GM23338 (cell line): ENCODE measurements at regions not wholly inside any gene's neighbourhood (a gene's known extent, or its start where the extent isn't known, plus 50 kb on each side); places are given as distances from the start of the nearest gene placed in this dataset.

Source experiments
- ATAC-seq: fragments of 200-7000 bp; cut with Tn5 transposase; 3 replicates; pipeline ENCODE4 v1.9.1; 2020
- DNase-seq: peaks from one replicate; pipeline ENCODE4 v3.0.0-alpha.2; 2015; ENCODE audit warnings: low spot score
- H2AFZ ChIP-seq: fragments of 200-600 bp; sonication (generic); 2 replicates; pipeline ENCODE4 v1.8.0; 2016; ENCODE audit warnings: antibody characterized with exemption, mild to moderate bottlenecking, moderate library complexity
- H3F3A ChIP-seq: fragments of 200-600 bp; sonication (generic); replicated peaks from 2 replicates; pipeline ENCODE4 v1.8.0; 2017; ENCODE audit warnings: antibody characterized with exemption, mixed run types, low read depth
- H3K27ac ChIP-seq: fragments of 200-600 bp; sonication (generic); 2 replicates; pipeline ENCODE4 v1.6.1; 2016; ENCODE audit warnings: low read depth
- H3K27me3 ChIP-seq: fragments of 200-600 bp; sonication (generic); 2 replicates; pipeline ENCODE4 v1.8.0; 2016; ENCODE audit warnings: mild to moderate bottlenecking, mixed run types, moderate library complexity; ENCODE audit not compliant: insufficient read depth
- H3K36me3 ChIP-seq: fragments of 200-600 bp; sonication (generic); 2 replicates; pipeline ENCODE4 v1.8.0; 2016; ENCODE audit warnings: mild to moderate bottlenecking; ENCODE audit not compliant: insufficient read depth
- H3K4me1 ChIP-seq: fragments of 200-600 bp; sonication (generic); 2 replicates; pipeline ENCODE4 v1.8.0; 2016; ENCODE audit warnings: mild to moderate bottlenecking, moderate library complexity; ENCODE audit not compliant: insufficient read depth
- H3K4me2 ChIP-seq: fragments of 200-600 bp; sonication (generic); 2 replicates; pipeline ENCODE4 v1.7.1; 2017; ENCODE audit warnings: mixed run types
- H3K4me3 ChIP-seq: fragments of 200-600 bp; sonication (generic); 2 replicates; pipeline ENCODE4 v1.6.1; 2016; ENCODE audit warnings: mixed run types
- H3K79me2 ChIP-seq: fragments of 200-600 bp; sonication (generic); replicated peaks from 2 replicates; pipeline ENCODE4 v1.8.0; 2017; ENCODE audit warnings: mild to moderate bottlenecking; ENCODE audit not compliant: insufficient read depth
- H3K9me2 ChIP-seq: fragments of 200-600 bp; sonication (generic); 2 replicates; pipeline ENCODE4 v1.8.0; 2017; ENCODE audit not compliant: insufficient read depth
- H4K20me1 ChIP-seq: fragments of 200-600 bp; sonication (generic); replicated peaks from 2 replicates; pipeline ENCODE4 v1.8.0; 2017; ENCODE audit warnings: mild to moderate bottlenecking; ENCODE audit not compliant: insufficient read depth
- H3K27ac Mint-ChIP-seq: 2 replicates; pipeline ENCODE4 v1.8.0; 2020; ENCODE audit warnings: inconsistent platforms, mild to moderate bottlenecking, moderate library complexity, mixed read lengths
- H3K27me3 Mint-ChIP-seq: 3 replicates; pipeline ENCODE4 v1.8.0; 2022; ENCODE audit warnings: low read depth, mild to moderate bottlenecking, moderate library complexity, mixed read lengths, inconsistent platforms; ENCODE audit not compliant: insufficient read depth, poor library complexity
- H3K36me3 Mint-ChIP-seq: 3 replicates; pipeline ENCODE4 v1.8.0; 2021; ENCODE audit warnings: low read depth, mild to moderate bottlenecking, inconsistent platforms, moderate library complexity, mixed read lengths
- H3K4me1 Mint-ChIP-seq: 3 replicates; pipeline ENCODE4 v1.8.0; 2020; ENCODE audit warnings: mild to moderate bottlenecking, inconsistent platforms, mixed read lengths
- H3K4me3 Mint-ChIP-seq: 3 replicates; pipeline ENCODE4 v1.8.0; 2021; ENCODE audit warnings: moderate library complexity, mild to moderate bottlenecking, inconsistent platforms, mixed read lengths
- H3K9me3 Mint-ChIP-seq: 3 replicates; pipeline ENCODE4 v1.8.0; 2020; ENCODE audit warnings: moderate library complexity, mild to moderate bottlenecking, inconsistent platforms, mixed read lengths
- CREB1 ChIP-seq: fragments of 250-450 bp; sonication (Bioruptor Pico); IDR thresholded peaks from 2 replicates; pipeline ENCODE4 v1.5.0; 2020; ENCODE audit warnings: low read depth, mild to moderate bottlenecking, moderate library complexity
- CTCF ChIP-seq, 2 experiments: fragments of 200-600 bp in 1 of 2; sonication (generic) in 1 of 2; conservative IDR thresholded peaks; 2 replicates each; pipeline versions ENCODE4 v1.5.1 to v1.6.1; 2016 to 2017; ENCODE audit warnings: antibody characterized with exemption in 2 of 2, low read depth in 2 of 2, mild to moderate bottlenecking in 2 of 2, moderate library complexity in 1 of 2
- ETS1 ChIP-seq: IDR thresholded peaks from 2 replicates; pipeline ENCODE4 v1.6.1; 2016; ENCODE audit warnings: antibody characterized with exemption
- EZH2 ChIP-seq: fragments of 200-600 bp; sonication (generic); IDR thresholded peaks from one replicate; pipeline ENCODE4 v1.8.0; 2017; ENCODE audit warnings: antibody characterized with exemption, mild to moderate bottlenecking, low read depth; ENCODE audit not compliant: unreplicated experiment
- EZH2phosphoT487 ChIP-seq: fragments of 200-600 bp; sonication (generic); IDR thresholded peaks from one replicate; pipeline ENCODE4 v1.8.1; 2018; ENCODE audit warnings: antibody characterized with exemption; ENCODE audit not compliant: unreplicated experiment
- JUNB ChIP-seq: IDR thresholded peaks from one replicate; pipeline ENCODE4 v1.6.1; 2016; ENCODE audit warnings: antibody characterized with exemption; ENCODE audit not compliant: unreplicated experiment
- NANOG ChIP-seq: IDR thresholded peaks from 2 replicates; pipeline ENCODE4 v1.6.1; 2016; ENCODE audit warnings: antibody characterized with exemption, borderline replicate concordance
- POLR2AphosphoS5 ChIP-seq: IDR thresholded peaks from 2 replicates; pipeline ENCODE4 v1.6.1; 2016; ENCODE audit warnings: antibody characterized with exemption, low read depth
- REST ChIP-seq: IDR thresholded peaks from one replicate; pipeline ENCODE4 v1.6.1; 2018; ENCODE audit warnings: antibody characterized with exemption; ENCODE audit not compliant: unreplicated experiment
- STAT1 ChIP-seq: IDR thresholded peaks from one replicate; pipeline ENCODE4 v1.6.1; 2016; ENCODE audit warnings: antibody characterized with exemption; ENCODE audit not compliant: unreplicated experiment
- ZNF114 ChIP-seq: fragments of 250-450 bp; sonication (Bioruptor Pico); IDR thresholded peaks from 2 replicates; pipeline ENCODE4 v1.5.0; 2020; ENCODE audit warnings: mild to moderate bottlenecking, moderate library complexity
- ZNF331 ChIP-seq: fragments of 250-450 bp; sonication (Bioruptor Pico); IDR thresholded peaks from 2 replicates; pipeline ENCODE4 v1.5.0; 2020; ENCODE audit warnings: low read depth, mild to moderate bottlenecking, moderate library complexity
- ZNF462 ChIP-seq: fragments of 250-450 bp; sonication (Bioruptor Pico); IDR thresholded peaks from 2 replicates; pipeline ENCODE4 v1.5.0; 2020; ENCODE audit warnings: mild to moderate bottlenecking, moderate library complexity

- TF ChIP-seq CTCF (conservative IDR thresholded peaks at IDR 0.05; ENCODE audit: low read depth in 2 of 2): no peak
- no peak for TF ChIP-seq NANOG
- TF ChIP-seq ZNF462 (CRISPR knock-in tag): no peak
- TF ChIP-seq EZH2: no peak
- no peak for TF ChIP-seq JUNB
- no peak for TF ChIP-seq CREB1 (CRISPR knock-in tag)
- TF ChIP-seq EZH2phosphoT487: no peak
- TF ChIP-seq ZNF114 (CRISPR knock-in tag): no peak
- no peak for TF ChIP-seq STAT1
- TF ChIP-seq POLR2AphosphoS5: no peak
- TF ChIP-seq REST: no peak
- no peak for TF ChIP-seq ETS1
- TF ChIP-seq ZNF331 (CRISPR knock-in tag): no peak
- Histone ChIP-seq H3K79me2 (no peaks in the 10 kb centered on the region), H3K4me1 (no peaks in the 10 kb centered on the region), H3K4me2 (no peak overlapping the region), H3K27me3 (no peaks in the 10 kb centered on the region), H3K36me3 (no peaks in the 10 kb centered on the region), H3F3A (no peaks in the 10 kb centered on the region), H3K4me3 (no peak overlapping the region), H2AFZ (no peak overlapping the region), H3K9me2 (peaks cover 5% of the 10 kb centered on the region; the same call in 1 of the 2 replicates), H3K27ac (no peak overlapping the region), H4K20me1 (no peaks in the 10 kb centered on the region)
- Mint-ChIP-seq H3K4me1 (peaks cover 6% of the 10 kb centered on the region), H3K27me3 (peaks cover 5% of the 10 kb centered on the region), H3K9me3 (no peaks in the 10 kb centered on the region), H3K27ac (no peak overlapping the region), H3K36me3 (no peaks in the 10 kb centered on the region), H3K4me3 (no peak overlapping the region)
- DNase-seq: no peak
- no peak for ATAC-seq
Measured at GRCh38 chr15:96966554-96966953, 636.1 kb downstream of the NR2F2 start.
